Retinal pigment epithelial cell (primary cell): ENCODE measurements at regions not wholly inside any gene's neighbourhood (a gene's known extent, or its start where the extent isn't known, plus 50 kb on each side); places are given as distances from the start of the nearest gene placed in this dataset.

Experiments
- DNase-seq: peaks from one replicate; pipeline ENCODE4 v3.0.0-alpha.2; 2010; ENCODE audit warnings: low read depth
- H3K4me3 ChIP-seq: 2 replicates; pipeline ENCODE4 v1.5.1; 2011; ENCODE audit warnings: mild to moderate bottlenecking, low read length, control low read depth, moderate library complexity
- TF ChIP-seq, protein P1 (sequence below): conservative IDR thresholded peaks from 2 replicates; pipeline ENCODE4 v1.5.1; 2011; ENCODE audit warnings: low read depth, low read length, control low read depth, inconsistent platforms

DNA sequence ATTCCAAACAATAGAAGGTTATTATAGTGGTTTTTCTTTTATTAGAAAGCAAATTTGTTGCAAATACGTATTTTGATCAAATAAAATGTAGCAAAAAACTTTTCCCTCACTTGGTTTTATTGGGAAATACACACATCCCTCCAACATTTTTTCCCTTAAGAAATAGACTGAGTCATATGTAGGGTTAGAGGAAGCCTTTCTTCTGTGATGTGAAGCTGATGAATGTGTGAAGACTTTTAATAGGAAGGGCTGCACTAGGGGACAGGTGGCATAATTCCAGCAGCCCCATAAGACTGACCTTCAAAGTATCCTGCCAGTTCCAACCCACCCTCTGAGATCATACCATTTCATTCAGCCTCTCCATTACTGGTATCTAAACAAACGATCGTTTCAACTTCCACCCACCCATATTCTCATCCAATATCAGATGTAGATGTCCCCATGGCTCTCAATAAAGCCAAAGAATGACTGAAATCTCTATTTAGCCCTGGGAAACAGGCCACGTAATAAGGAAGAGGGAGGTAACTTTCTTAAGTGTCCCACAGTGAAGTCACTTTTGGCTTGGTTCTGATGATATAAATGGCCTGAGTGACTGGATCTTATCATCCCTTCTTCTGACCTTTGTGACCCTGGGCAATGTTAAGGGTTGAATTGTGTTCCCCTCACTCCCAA is 64.7 kb upstream of the LPAR1 start:
- no peak for DNase-seq
- TF ChIP-seq, protein P1, sequence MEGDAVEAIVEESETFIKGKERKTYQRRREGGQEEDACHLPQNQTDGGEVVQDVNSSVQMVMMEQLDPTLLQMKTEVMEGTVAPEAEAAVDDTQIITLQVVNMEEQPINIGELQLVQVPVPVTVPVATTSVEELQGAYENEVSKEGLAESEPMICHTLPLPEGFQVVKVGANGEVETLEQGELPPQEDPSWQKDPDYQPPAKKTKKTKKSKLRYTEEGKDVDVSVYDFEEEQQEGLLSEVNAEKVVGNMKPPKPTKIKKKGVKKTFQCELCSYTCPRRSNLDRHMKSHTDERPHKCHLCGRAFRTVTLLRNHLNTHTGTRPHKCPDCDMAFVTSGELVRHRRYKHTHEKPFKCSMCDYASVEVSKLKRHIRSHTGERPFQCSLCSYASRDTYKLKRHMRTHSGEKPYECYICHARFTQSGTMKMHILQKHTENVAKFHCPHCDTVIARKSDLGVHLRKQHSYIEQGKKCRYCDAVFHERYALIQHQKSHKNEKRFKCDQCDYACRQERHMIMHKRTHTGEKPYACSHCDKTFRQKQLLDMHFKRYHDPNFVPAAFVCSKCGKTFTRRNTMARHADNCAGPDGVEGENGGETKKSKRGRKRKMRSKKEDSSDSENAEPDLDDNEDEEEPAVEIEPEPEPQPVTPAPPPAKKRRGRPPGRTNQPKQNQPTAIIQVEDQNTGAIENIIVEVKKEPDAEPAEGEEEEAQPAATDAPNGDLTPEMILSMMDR, result no peak
- H3K4me3 ChIP-seq, result no peak overlapping the region

DNA sequence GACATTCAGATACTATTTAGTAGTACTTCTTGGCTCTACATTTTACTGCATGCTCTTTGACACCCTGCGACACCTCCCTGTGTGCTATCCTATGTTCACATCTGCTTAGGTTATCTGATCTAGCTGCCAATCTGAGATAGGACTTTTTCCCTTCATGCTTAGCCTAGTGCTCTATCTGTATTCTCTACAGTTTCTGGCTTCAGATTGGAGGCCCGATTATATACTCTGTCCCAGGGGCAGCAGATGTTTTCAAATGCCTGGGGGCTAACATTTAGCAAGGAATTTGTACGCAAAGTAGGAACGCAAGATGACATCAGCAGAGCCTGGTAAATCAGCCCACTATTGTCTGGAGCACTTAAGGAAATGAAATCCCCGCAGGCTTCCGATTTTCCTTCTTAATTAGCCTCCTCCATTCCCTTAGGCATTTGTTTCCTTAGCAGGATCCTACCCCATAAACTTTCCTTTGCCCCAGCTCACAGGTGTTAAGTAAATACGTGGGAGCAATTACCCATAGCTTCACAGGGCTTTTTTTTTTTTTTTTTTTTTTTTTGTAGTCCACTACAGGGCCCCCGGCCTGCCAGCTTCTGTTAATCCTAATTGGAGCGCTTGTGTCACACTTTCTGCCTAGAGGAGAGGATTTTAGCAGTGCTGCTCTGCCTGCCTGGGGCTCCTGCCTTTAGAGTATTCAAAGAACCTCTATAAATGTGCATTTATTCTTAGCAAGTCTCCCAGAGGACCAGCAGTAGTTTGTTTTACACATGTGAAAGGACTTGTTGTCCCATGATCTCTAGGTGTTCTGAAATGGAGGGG is 61.1 kb upstream of the LPAR1 start:
- no peak for DNase-seq
- H3K4me3 ChIP-seq, result no peak overlapping the region
- TF ChIP-seq, protein P1, result no peak

DNA sequence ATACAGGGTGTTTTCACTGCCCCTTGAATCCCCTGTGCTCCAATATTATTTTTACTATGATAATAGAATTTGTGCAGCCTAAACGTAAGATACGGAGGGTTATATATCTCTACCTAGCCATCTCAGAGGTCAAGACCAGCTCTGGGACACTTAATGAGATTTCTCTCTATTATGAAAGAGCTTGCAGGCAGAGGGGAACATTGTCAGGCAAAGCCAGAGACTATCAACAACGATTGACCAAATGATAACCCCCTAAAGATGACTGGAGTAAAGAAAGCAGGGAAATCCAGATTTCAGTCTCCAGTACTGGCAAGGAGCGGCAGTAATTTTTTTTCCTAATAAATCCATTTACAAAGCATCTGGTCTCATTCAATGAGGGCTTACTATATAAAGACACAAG is 59.8 kb upstream of the LPAR1 start:
- DNase-seq, result no peak
- TF ChIP-seq, protein P1, result no peak
- H3K4me3 ChIP-seq, result no peak overlapping the region

DNA sequence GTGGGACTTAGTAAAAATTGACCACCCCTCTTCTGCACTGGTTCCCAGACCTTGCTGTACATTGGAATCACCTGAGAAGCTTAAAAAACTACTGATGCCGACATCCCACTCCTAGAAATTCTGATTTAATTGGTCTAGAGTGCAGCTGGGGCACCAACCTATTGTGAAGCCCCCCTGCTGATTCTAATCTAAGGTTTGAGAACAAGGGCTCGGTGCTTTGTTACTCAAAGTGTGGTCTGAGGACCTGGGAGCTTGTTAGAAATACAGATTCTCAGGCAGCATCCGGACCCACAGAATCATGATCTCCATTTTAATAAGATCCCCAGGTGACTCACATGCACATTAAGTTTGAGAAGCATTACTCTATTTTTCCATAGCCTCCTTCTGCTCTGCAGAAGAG is 57.8 kb upstream of the LPAR1 start:
- TF ChIP-seq, protein P1, result no peak
- no peak for DNase-seq
- no peak overlapping the region for H3K4me3 ChIP-seq

- TF ChIP-seq, protein P1, result no peak
- no peak for DNase-seq
- no peak overlapping the region for H3K4me3 ChIP-seq
Observed at GRCh38 chr9:111095441-111095840, 57.2 kb upstream of the LPAR1 start.

DNA sequence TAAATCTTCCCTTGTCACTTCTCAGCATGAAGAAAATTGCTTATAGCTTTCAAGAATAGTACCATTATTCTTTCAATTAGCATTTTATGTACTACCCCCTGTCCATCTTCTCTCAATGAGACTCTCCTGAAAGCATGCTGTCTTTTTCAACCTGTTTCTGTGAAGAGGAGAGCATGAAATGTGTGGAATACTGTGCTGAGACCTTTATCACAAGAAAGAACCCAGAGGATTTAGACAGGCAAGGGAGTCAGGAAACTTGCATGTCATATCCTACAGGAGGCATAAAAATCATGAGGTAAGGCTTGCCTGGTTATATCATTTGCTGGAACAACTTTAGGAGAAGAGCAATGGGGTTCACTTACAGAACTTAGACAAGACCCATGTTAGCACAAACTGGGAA is 56.7 kb upstream of the LPAR1 start:
- DNase-seq, result no peak
- TF ChIP-seq, protein P1, result no peak
- H3K4me3 ChIP-seq, result no peak overlapping the region
